ENCODE measurements at regions not wholly inside any gene's neighbourhood (a gene's known extent, or its start where the extent isn't known, plus 50 kb on each side); places are given as distances from the start of the nearest gene placed in this dataset.

DNA sequence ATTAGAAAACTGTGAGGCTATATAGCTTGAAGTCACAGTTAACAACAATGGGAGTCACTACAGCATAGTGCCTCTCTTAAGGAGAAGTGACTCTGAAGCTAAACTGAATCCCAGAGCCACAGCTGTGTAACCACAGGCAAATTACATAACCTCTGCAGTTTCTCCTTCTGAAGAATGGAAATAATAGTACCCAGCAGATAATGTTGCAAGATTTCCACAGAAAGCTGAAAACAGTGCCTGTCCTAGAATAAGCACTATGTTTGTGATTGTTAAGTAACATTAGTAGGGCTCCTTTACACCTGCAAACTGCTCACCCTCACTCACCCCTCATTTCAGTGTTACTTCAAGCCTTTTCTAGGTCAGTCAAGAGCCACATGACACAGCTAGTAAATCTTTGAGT lies 886.7 kb downstream of the PLA2G4A start:
- TF ChIP-seq CTCF (IDR thresholded peaks at IDR 0.05), result no peak
- ATAC-seq (ENCODE audit: poor library complexity), result no peak
- ChIA-PET POLR2A (no interaction called here), CTCF (no interaction called here)
- Histone ChIP-seq H3K4me3 (ENCODE audit: low read length) (no peak overlapping the region), H3K4me1 (ENCODE audit: insufficient read depth, low read length) (no peaks in the 10 kb centered on the region), H3K36me3 (ENCODE audit: insufficient read depth, low read length) (no peaks in the 10 kb centered on the region), H3K27ac (ENCODE audit: low read depth in 1 of 2, low read length in 2 of 2) (no peak overlapping the region), H3K27me3 (ENCODE audit: control insufficient read depth in 1 of 2, insufficient read depth in 2 of 2, low read length in 2 of 2) (no peaks in the 10 kb centered on the region), H3K9me3 (ENCODE audit: control insufficient read depth in 1 of 2, insufficient read depth in 1 of 2, low read length in 2 of 2) (peaks cover 0 to 4% of the 10 kb centered on the region in 2 experiments)
- Mint-ChIP-seq H3K36me3 (ENCODE audit: low read depth) (no peaks in the 10 kb centered on the region), H3K9me3 (no peaks in the 10 kb centered on the region), H3K27me3 (no peaks in the 10 kb centered on the region), H3K27ac (no peak overlapping the region), H3K4me1 (ENCODE audit: low read depth) (no peaks in the 10 kb centered on the region), H3K4me3 (no peak overlapping the region)
- DNase-seq, result no peak
- intact Hi-C loops (cut with DNase I, micrococcal nuclease), result no loop called here

- Histone ChIP-seq H3K27me3 (ENCODE audit: control insufficient read depth in 1 of 2, insufficient read depth in 2 of 2, low read length in 2 of 2) (no peaks in the 10 kb centered on the region), H3K9me3 (ENCODE audit: control insufficient read depth in 1 of 2, insufficient read depth in 1 of 2, low read length in 2 of 2) (peaks cover 0 to 4% of the 10 kb centered on the region in 2 experiments), H3K4me1 (ENCODE audit: insufficient read depth, low read length) (no peaks in the 10 kb centered on the region), H3K4me3 (ENCODE audit: low read length) (no peak overlapping the region), H3K36me3 (ENCODE audit: insufficient read depth, low read length) (no peaks in the 10 kb centered on the region), H3K27ac (ENCODE audit: low read depth in 1 of 2, low read length in 2 of 2) (no peak overlapping the region)
- intact Hi-C loops (cut with DNase I, micrococcal nuclease), result no loop called here
- no peaks in the 10 kb centered on the region for H3K27me3 Mint-ChIP-seq
- DNase-seq (no peak), ATAC-seq (ENCODE audit: poor library complexity) (no peak)
- no peak for TF ChIP-seq CTCF (IDR thresholded peaks at IDR 0.05)
- no peaks in the 10 kb centered on the region for H3K4me1 Mint-ChIP-seq (ENCODE audit: low read depth)
- H3K36me3 Mint-ChIP-seq (ENCODE audit: low read depth), result no peaks in the 10 kb centered on the region
- no peaks in the 10 kb centered on the region for H3K9me3 Mint-ChIP-seq
- H3K27ac Mint-ChIP-seq, result no peak overlapping the region
- no peak overlapping the region for H3K4me3 Mint-ChIP-seq
- POLR2A ChIA-PET, result no interaction called here
- CTCF ChIA-PET, result no interaction called here
Observed at GRCh38 chr1:187716160-187716559, 887.4 kb downstream of the PLA2G4A start.

GRCh38 chr1:187718527-187718926 lies 889.8 kb downstream of the PLA2G4A start:
- DNase-seq (no peak), ATAC-seq (ENCODE audit: poor library complexity) (no peak)
- TF ChIP-seq CTCF (IDR thresholded peaks at IDR 0.05), result no peak
- H3K4me1 Mint-ChIP-seq (ENCODE audit: low read depth), result no peaks in the 10 kb centered on the region
- no peaks in the 10 kb centered on the region for H3K27me3 Mint-ChIP-seq
- Histone ChIP-seq H3K27ac (ENCODE audit: low read depth in 1 of 2, low read length in 2 of 2) (no peak overlapping the region), H3K27me3 (ENCODE audit: control insufficient read depth in 1 of 2, insufficient read depth in 2 of 2, low read length in 2 of 2) (no peaks in the 10 kb centered on the region), H3K4me1 (ENCODE audit: insufficient read depth, low read length) (no peaks in the 10 kb centered on the region), H3K4me3 (ENCODE audit: low read length) (no peak overlapping the region), H3K36me3 (ENCODE audit: insufficient read depth, low read length) (no peaks in the 10 kb centered on the region), H3K9me3 (ENCODE audit: control insufficient read depth in 1 of 2, insufficient read depth in 1 of 2, low read length in 2 of 2) (peaks cover 0 to 2% of the 10 kb centered on the region in 2 experiments)
- CTCF ChIA-PET, result no interaction called here
- POLR2A ChIA-PET, result no interaction called here
- H3K9me3 Mint-ChIP-seq, result no peaks in the 10 kb centered on the region
- no peak overlapping the region for H3K27ac Mint-ChIP-seq
- intact Hi-C loops (cut with DNase I, micrococcal nuclease), result no loop called here
- no peaks in the 10 kb centered on the region for H3K36me3 Mint-ChIP-seq (ENCODE audit: low read depth)
- H3K4me3 Mint-ChIP-seq, result no peak overlapping the region
